NCI-H526 (cell line): ENCODE measurements at regions not wholly inside any gene's neighbourhood (a gene's known extent, or its start where the extent isn't known, plus 50 kb on each side); places are given as distances from the start of the nearest gene placed in this dataset.

Experiments
- DNase-seq, 2 experiments: peaks; one replicate each; lab custom pipeline; 2025; lab: John Stamatoyannopoulos, UW

DNA sequence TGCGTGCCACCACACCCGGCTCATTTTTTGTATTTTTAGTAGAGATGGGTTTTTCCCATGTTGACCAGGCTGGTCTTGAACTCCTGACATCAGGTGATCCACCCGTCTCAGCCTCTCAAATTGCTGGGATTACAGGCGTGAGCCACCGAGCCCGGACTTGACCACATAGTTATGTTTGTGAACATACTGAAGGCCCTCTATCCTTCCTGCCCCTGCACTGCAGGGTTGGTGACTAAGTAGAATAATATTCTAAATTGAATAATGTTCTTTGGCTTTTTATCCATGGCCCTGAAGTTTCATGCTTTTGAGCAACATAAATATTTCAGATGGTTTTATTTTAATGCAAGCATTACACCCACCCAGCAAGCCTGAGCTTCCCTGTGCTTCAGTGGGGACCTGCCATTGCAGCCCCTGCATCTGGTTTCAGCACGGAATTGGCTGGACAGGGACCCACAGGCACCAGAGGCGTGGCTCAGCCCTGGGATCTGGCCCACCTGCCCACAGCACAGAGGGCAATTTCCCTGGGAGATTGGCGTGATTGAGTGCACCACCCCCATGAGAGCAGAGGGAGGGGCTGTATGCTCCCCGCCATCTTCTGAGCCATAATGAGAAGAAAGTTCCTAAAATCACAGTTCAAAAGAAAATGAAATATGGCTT is 460.5 kb downstream of the BRD1 start:
- no peak for DNase-seq

GRCh38 chr22:49366437-49366836 is 461.2 kb downstream of the BRD1 start:
- DNase-seq: no peak

DNA sequence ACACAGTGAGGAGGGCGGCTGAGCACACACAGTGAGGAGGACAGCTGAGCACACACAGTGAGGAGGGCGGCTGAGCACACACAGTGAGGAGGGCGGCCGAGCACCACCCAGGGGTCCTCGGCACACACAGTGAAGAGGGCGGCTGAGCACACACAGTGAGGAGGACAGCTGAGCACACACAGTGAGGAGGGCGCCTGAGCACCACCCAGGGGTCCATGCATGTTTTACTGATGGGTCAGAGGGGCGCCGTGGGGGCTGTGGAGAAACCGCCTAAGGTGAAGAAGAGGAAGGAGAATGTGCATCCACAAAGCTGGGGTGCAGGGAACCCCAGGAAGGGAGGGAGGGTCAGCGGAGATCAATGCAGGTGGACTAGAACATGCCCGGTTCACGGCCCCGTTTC is 461.8 kb downstream of the BRD1 start:
- no peak for DNase-seq

DNA sequence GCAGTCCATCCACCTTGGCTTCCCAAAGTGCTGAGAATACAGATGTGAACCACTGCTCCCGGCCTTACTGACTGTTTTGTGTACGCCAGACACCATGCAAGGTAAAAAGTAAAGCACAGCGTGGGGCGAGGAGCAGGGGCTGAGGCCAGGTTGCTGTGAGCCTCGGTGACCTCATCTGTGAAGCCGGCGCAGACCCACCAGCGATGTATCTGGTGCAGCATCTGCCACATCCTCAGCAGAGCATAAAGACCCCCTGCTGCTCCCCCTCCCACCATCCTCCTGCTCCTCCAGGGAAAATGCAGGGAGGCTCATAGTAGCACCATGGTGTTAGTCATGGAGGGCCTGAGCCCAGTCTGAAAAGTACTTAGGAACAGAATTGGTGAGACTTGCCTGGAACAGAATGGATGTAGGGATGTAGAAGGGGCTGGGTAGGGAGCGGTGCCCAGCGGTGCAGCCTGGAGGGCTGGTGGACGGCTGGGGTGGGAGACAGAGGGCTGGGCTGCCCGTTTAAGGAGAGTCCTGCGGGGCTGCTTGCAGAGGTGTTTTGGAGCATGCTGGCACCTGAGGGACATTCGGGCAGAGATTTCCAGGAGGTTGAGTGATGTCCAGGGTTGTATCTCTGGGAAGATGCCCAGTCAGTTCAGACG is 462.4 kb downstream of the BRD1 start:
- DNase-seq: no peak

GRCh38 chr22:49364398-49364797 is 463.3 kb downstream of the BRD1 start:
- no peak for DNase-seq

DNA sequence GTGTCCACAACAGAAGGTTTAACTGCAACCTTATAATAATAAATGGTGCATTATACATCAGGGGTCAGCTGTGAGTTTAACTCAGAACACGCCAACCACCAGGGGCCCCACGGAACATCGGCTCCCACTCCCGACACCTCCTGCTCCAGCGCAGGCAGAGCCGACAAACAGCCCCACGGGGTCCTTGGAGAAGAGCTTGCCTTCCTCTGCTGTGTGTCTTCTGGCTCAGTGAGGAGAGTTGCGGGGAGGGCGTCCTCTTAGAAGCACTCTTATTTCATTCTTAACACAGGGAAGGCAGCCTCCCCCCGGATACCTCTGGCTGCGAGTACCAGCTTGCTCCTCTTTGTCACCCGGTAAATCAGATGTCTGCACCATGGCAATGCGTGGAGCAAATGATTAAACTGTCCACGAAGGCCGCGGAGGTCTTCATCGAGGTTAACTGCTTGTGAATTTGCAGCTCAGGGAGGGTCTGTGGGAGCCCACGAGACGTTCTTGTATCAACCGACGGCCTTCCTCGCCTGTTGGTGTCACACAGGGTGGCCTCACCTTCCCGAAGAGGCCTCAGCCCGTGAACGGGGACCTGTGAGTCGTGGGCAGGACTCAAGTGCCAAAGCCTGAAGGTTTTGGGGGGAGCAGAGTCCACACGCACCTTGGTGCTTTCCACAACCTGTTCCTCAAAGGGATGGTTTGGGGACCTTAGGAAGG is 464.0 kb downstream of the BRD1 start:
- DNase-seq: no peak

DNA sequence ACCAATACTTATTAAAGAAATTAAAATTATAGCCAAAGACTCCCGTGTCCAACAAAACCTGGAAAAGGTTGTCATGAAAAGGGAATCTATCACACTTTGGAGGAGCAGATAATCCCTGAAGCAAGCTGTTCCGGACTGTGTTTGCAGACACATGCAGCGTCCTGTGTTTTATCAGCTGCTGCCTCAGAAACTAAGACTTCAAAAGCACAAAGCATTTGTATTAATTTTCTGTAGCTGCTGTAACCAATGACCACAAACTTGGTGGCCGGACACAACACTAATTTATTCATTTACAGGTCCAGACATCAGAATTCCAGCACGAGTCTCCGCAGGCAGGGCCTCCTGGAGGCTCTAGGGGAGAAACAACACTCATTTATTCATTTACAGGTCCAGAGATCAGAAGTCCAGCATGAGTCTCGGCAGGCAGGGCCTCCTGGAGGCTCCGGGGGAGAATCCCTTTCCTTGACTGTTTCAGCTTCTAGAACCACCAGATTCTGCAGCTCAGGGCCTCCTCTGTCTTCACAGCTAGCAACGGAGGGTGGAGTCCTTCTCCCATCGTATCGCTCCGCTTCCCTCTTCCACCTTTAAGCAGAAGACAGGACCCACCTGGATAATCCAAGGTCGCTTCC is 465.3 kb downstream of the BRD1 start:
- no peak for DNase-seq

GRCh38 chr22:49361164-49361563 is 466.5 kb downstream of the BRD1 start:
- no peak for DNase-seq

DNA sequence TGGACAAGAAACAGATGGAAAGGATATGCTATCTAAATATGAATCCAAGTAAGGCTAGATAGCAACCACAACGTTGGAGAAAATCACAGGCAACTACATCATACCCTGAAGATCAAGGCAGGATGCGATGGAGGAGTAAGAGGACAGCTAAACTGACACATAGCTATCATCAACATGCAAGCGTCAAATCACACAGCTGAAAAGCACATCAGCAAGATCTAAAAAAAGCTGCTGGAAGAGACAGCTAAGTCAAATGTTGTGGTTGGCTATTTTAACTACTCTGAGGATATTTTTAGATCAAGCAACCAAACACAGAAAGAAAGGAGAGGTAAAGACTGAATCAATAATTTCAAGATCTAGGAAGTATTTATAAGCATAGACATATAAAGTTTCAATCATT is 466.9 kb downstream of the BRD1 start:
- DNase-seq: no peak

GRCh38 chr22:49359076-49359475 is 468.6 kb downstream of the BRD1 start:
- DNase-seq: no peak

DNA sequence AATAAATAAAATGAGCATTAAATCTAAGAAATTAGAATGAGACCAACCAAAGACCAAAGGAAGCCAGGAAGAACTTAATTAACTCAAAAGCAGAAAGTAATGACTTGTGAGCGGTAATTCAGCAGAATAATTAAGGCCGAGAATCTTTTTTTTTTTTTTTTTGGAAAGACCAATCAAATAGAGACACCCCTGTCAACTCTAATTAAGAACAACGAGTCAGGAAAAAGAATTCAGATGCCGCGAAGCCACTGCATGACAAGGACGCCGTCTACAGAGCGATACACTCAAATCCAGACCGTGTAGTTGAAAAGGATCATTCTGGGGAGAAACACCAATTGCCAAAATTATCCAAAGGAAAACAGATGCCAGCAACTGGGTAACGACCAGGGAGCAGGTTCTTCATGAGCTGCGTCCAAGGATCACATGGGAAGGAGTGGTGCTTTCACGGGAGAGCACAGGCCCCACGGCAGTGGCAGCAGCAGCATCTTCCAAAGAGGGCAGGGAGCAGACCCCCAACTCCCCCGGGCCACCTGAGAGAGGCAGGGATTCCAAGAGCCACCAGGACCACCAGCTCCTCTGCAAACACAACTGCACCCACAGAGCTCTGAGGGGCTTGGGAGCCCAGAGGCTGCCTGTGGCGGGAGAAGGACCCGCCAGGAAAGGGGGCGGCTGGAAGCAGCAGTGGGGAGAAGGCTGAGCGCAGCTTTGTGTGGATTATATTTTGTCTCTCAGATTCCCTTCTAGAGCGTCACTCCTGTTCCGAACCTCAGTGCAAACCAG is 469.8 kb downstream of the BRD1 start:
- no peak for DNase-seq

DNA sequence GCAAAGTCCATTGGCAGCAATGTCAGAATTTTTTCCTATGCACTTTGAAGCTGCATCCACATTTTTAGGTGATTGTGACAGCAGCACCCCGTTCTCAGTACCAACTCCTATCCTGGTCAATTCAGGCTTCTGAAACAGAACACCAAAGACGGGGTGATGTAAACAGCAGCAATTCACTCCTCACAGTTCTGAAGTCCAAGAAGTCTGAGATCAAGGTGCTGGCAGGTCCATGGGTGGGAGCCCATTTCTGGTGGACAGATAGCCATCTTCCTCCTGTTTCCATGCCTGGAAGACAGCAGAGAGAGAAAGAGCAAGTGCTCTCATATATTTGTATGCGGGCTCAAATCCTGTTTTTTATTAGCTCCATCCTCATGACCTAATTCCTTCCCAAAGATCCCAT is 471.2 kb downstream of the BRD1 start:
- no peak for DNase-seq

GRCh38 chr22:49355211-49355920 is 472.3 kb downstream of the BRD1 start:
- no peak for DNase-seq

DNA sequence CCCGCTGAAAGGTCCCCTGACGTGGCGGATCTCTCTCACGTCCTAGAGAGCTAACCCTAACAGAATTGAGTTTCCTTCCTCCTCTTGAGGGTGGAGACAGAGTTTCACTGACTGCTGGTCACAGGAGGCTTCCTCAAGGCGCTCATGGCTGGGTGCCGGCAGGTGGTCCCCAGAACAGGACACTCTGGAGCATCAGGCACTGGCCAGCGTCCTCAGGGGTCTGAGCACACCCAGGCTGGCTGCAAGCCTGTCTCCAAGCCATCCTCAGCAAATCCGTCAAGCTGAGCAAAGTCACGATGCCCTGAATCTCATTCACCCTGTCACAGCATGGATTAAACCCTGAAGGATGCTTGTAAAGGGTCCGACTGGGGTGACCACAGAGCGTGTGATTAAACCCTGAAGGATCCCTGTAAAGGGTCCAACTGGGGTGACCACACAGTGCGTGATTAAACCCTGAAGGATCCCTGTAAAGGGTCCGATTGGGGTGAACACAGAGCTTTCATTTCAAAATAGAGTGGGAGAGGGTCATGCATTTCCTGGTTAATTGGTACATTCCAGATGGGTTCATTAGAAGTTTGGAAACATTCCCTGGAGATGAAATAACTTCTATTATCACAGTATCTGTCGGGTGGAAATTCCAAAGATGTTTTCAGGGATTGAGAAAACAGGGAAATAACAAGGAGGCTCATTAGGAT is 473.0 kb downstream of the BRD1 start:
- DNase-seq: no peak

- peak in 1 of 2 experiments; percentile 37 for DNase-seq
Measured at GRCh38 chr22:49353235-49353634, 474.4 kb downstream of the BRD1 start.

DNA sequence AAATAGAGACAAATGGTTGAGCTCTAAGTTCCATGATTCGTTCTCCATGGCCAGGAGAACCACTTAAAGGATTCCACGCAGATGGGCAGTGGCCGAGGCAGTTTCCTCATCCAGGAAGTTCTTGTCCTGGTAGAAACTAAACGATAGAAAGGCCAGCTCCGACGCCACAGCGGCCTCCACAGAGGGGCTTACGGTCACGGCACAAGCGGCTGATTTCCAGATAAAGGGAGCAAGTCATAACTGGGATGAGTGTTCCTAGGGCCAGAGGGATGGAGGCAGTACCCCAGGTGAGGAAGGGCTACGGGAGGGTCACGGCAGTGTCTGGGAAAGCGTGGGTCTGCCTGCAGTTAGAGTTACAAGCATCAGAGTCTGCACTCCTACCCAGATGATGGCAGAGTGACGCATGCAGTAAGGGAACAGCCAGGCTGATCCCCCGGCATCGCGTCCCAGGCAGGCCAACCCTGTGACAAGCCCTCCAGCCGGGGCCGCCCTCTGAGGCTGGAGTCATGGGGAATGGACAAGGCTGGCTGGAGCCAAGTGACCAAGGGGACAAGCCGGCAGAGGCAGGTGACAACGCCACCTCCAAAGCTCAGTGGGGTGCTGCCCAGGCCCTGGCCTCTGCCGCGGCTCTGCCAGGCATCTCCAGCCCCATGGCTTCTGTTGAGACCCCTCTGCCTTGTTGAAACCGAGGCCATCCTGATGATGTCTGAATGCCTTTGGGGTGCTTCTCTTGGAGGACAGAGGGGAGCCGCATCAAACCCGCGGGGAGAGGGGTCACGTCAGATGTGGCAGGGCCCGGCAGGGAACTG is 475.1 kb downstream of the BRD1 start:
- DNase-seq: no peak

- DNase-seq: no peak
Measured at GRCh38 chr22:49351761-49352227, 475.9 kb downstream of the BRD1 start.

DNA sequence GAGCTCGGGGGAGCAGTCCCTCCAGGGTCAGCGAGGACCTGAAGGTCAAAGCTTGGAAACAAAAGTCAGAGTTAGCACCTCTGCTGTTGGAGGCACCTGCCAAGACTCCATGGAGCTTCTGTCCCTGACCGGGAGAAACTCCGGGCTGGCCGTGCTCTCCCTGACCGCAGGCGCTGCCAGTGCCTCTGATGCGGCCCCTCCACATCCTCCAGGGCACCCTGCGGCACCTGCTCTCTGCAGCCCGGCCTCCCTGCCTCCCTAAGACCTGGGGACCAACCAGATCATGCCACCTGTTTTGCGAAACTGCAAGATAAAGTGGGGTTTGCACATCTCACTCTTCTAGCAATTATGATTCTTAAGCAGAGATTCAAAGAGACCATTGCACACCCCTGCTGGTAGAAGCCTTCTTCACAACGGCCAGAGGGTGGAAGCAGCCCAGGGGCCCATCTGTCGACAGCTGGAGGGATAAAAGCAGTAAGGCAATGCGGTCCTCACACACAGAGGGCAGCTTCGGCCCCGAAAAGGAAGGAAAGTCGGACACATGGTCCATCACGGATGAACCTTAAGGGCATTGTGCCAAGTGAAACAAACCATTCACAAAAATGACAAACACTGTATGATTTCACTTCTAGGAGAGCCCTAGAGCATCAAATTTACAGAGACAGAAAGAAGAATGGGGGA is 477.1 kb downstream of the BRD1 start:
- DNase-seq: no peak

GRCh38 chr22:49349841-49350381 is 477.8 kb downstream of the BRD1 start:
- DNase-seq: no peak
